ENCODE measurements at regions not wholly inside any gene's neighbourhood (a gene's known extent, or its start where the extent isn't known, plus 50 kb on each side); places are given as distances from the start of the nearest gene placed in this dataset.

DNA sequence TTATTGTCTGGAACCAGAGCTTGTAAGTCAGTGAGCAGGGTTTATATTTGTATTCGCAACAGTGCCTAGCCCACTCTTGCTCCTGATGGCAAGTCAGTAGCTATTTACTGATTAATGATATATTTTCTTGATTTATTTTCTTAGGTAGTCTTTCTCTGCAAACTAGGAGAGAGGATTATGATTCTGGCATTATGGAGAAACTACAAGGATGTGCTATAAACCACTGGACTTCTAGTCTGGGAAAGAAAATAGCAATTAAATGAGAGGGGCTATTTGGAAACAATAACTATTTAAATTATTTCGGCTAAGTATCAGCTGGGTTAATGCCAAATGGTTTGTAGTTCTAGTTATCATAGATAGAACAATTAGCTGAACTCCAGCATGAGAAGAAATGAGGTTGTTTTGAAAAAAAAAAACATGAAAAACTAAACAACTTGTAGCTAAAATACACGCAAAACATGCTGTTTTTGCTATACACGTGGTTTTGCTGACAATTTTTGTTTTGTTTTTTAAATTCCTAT, 304.9 kb upstream of the TCF21 start:
- DNase-seq: no peak
- Histone ChIP-seq H3K9ac (ENCODE audit: low read length) (no peak overlapping the region), H3K36me3 (ENCODE audit: insufficient read depth, low read length) (no peaks in the 10 kb centered on the region), H3K79me2 (ENCODE audit: low read length) (no peaks in the 10 kb centered on the region), H4K20me1 (ENCODE audit: insufficient read depth, low read depth, low read length) (no peaks in the 10 kb centered on the region), H3K27me3 (ENCODE audit: low read length) (no peaks in the 10 kb centered on the region), H3K9me3 (ENCODE audit: low read length) (no peaks in the 10 kb centered on the region), H3K27ac (ENCODE audit: low read length) (no peak overlapping the region), H3K4me1 (ENCODE audit: low read length) (no peaks in the 10 kb centered on the region), H3K4me3 (ENCODE audit: low read length) (no peak overlapping the region), H3K9me2 (replicated peaks; ENCODE audit: insufficient read depth, low read length) (no peaks in the 10 kb centered on the region), H2AFZ (ENCODE audit: low read length) (no peak overlapping the region), H3K4me2 (ENCODE audit: low read depth, low read length, poor library complexity, severe bottlenecking) (no peak overlapping the region)

DNA sequence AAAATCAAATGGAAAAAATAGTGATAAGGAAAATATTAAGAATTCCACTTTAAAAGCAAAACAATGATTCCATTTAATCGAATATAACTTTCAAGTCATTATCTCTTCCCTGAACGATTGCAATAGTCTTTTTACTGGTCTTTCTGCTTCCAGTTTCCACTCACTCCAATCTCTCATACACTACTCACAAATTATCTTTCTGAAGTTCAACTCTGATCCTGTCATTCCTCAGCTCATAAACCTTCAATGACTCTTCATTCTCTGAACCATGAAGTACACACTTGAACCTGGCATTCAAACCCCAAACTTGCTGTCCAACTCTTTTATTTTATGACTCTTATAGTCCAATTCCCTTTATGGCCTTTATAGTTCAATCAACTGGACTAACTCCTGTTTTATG, 304.1 kb upstream of the TCF21 start:
- H3K79me2 ChIP-seq (ENCODE audit: low read length): no peaks in the 10 kb centered on the region
- H3K36me3 ChIP-seq (ENCODE audit: insufficient read depth, low read length): no peaks in the 10 kb centered on the region
- DNase-seq: no peak
- no peaks in the 10 kb centered on the region for H4K20me1 ChIP-seq (ENCODE audit: insufficient read depth, low read depth, low read length)
- no peak overlapping the region for H2AFZ ChIP-seq (ENCODE audit: low read length)
- H3K9me2 ChIP-seq (replicated peaks; ENCODE audit: insufficient read depth, low read length): no peaks in the 10 kb centered on the region
- H3K27ac ChIP-seq (ENCODE audit: low read length): no peak overlapping the region
- H3K9me3 ChIP-seq (ENCODE audit: low read length): no peaks in the 10 kb centered on the region
- no peak overlapping the region for H3K4me3 ChIP-seq (ENCODE audit: low read length)
- no peak overlapping the region for H3K9ac ChIP-seq (ENCODE audit: low read length)
- H3K4me2 ChIP-seq (ENCODE audit: low read depth, low read length, poor library complexity, severe bottlenecking): no peak overlapping the region
- no peaks in the 10 kb centered on the region for H3K27me3 ChIP-seq (ENCODE audit: low read length)
- no peaks in the 10 kb centered on the region for H3K4me1 ChIP-seq (ENCODE audit: low read length)

- H3K9me2 ChIP-seq (replicated peaks; ENCODE audit: insufficient read depth, low read length): no peaks in the 10 kb centered on the region
- H3K4me2 ChIP-seq (ENCODE audit: low read depth, low read length, poor library complexity, severe bottlenecking): no peak overlapping the region
- no peak overlapping the region for H3K9ac ChIP-seq (ENCODE audit: low read length)
- H3K27me3 ChIP-seq (ENCODE audit: low read length): no peaks in the 10 kb centered on the region
- H3K9me3 ChIP-seq (ENCODE audit: low read length): no peaks in the 10 kb centered on the region
- H3K4me1 ChIP-seq (ENCODE audit: low read length): no peaks in the 10 kb centered on the region
- no peaks in the 10 kb centered on the region for H3K79me2 ChIP-seq (ENCODE audit: low read length)
- H3K27ac ChIP-seq (ENCODE audit: low read length): no peak overlapping the region
- DNase-seq: no peak
- H4K20me1 ChIP-seq (ENCODE audit: insufficient read depth, low read depth, low read length): no peaks in the 10 kb centered on the region
- H2AFZ ChIP-seq (ENCODE audit: low read length): no peak overlapping the region
- H3K36me3 ChIP-seq (ENCODE audit: insufficient read depth, low read length): no peaks in the 10 kb centered on the region
- no peak overlapping the region for H3K4me3 ChIP-seq (ENCODE audit: low read length)
These were observed 302.9 kb upstream of the TCF21 start for GRCh38 chr6:133585978-133586377.

- Histone ChIP-seq H2AFZ (ENCODE audit: low read length) (no peak overlapping the region), H3K9me2 (replicated peaks; ENCODE audit: insufficient read depth, low read length) (no peaks in the 10 kb centered on the region), H3K9me3 (ENCODE audit: low read length) (no peaks in the 10 kb centered on the region), H3K27me3 (ENCODE audit: low read length) (no peaks in the 10 kb centered on the region), H4K20me1 (ENCODE audit: insufficient read depth, low read depth, low read length) (no peaks in the 10 kb centered on the region), H3K36me3 (ENCODE audit: insufficient read depth, low read length) (no peaks in the 10 kb centered on the region), H3K9ac (ENCODE audit: low read length) (no peak overlapping the region), H3K27ac (ENCODE audit: low read length) (no peak overlapping the region), H3K4me3 (ENCODE audit: low read length) (no peak overlapping the region), H3K79me2 (ENCODE audit: low read length) (no peaks in the 10 kb centered on the region), H3K4me1 (ENCODE audit: low read length) (no peaks in the 10 kb centered on the region), H3K4me2 (ENCODE audit: low read depth, low read length, poor library complexity, severe bottlenecking) (no peak overlapping the region)
- no peak for DNase-seq
These were observed 301.3 kb upstream of the TCF21 start for GRCh38 chr6:133587546-133588160.

DNA sequence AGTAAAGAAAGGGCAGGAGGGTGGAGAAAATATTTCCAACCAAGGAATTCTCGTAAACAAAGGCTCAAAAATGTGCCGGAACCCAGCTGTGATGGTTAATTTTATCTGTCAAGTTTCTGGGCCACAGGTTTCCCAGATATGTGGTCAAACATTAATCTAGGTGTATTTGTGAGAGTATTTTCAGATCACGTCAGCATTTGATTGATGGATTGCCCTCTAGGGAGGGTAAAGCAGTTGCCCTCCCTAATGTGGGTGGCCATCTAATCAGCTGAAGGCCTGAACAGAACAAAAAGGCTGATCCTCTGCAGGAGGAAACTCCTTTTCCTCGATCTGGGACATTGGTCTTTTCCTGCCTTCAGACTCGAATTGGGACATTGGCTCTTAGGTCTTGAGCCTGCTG, 298.7 kb upstream of the TCF21 start:
- no peaks in the 10 kb centered on the region for H4K20me1 ChIP-seq (ENCODE audit: insufficient read depth, low read depth, low read length)
- H3K9ac ChIP-seq (ENCODE audit: low read length): no peak overlapping the region
- DNase-seq: no peak
- H3K27ac ChIP-seq (ENCODE audit: low read length): no peak overlapping the region
- no peaks in the 10 kb centered on the region for H3K9me3 ChIP-seq (ENCODE audit: low read length)
- H3K79me2 ChIP-seq (ENCODE audit: low read length): no peaks in the 10 kb centered on the region
- H3K4me1 ChIP-seq (ENCODE audit: low read length): no peaks in the 10 kb centered on the region
- H3K27me3 ChIP-seq (ENCODE audit: low read length): no peaks in the 10 kb centered on the region
- H3K4me2 ChIP-seq (ENCODE audit: low read depth, low read length, poor library complexity, severe bottlenecking): no peak overlapping the region
- no peaks in the 10 kb centered on the region for H3K9me2 ChIP-seq (replicated peaks; ENCODE audit: insufficient read depth, low read length)
- H3K36me3 ChIP-seq (ENCODE audit: insufficient read depth, low read length): no peaks in the 10 kb centered on the region
- H3K4me3 ChIP-seq (ENCODE audit: low read length): no peak overlapping the region
- H2AFZ ChIP-seq (ENCODE audit: low read length): no peak overlapping the region

DNA sequence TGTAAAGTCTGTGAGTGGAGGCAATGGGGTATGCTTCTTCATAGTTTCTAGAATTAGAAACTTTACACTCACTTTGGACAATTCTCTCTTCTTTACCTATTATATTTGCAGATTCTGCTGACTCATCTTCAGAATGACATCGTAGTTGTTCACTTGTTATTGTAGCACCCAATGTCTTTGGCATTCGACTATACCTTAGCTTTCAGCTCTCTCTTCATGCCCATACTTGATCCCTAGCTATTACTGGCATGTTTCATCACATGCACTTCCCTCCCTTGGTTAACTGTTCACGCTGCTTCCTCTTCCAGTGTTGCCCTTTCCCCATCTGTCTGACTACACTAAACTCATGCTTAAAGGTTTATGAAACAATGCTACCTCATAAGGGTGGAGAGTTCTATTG, 298.1 kb upstream of the TCF21 start:
- no peak overlapping the region for H3K27ac ChIP-seq (ENCODE audit: low read length)
- H3K36me3 ChIP-seq (ENCODE audit: insufficient read depth, low read length): no peaks in the 10 kb centered on the region
- H3K9me2 ChIP-seq (replicated peaks; ENCODE audit: insufficient read depth, low read length): no peaks in the 10 kb centered on the region

DNA sequence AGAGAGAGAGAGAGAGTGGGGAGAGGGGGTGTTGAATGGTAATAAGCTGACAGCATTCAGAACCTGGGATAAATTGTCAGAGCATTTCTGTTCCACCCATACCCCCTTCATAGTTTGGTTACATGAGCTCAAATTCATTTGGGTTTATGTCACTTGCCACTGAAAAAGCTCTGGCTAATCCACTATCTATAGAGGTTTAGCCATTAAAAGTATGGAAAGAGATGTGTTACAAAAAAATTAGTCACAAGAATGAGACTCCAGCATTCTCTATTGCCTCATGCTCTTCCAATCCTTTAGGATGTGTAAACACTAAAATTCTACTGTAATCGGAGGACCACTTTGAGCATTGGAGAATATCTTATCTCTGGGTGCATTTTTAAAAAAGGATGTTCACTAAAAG, 297.6 kb upstream of the TCF21 start:
- H3K27ac ChIP-seq (ENCODE audit: low read length): no peak overlapping the region
- no peak overlapping the region for H3K4me2 ChIP-seq (ENCODE audit: low read depth, low read length, poor library complexity, severe bottlenecking)
- H3K79me2 ChIP-seq (ENCODE audit: low read length): no peaks in the 10 kb centered on the region
- no peaks in the 10 kb centered on the region for H3K36me3 ChIP-seq (ENCODE audit: insufficient read depth, low read length)
- no peak overlapping the region for H3K9ac ChIP-seq (ENCODE audit: low read length)
- H3K9me3 ChIP-seq (ENCODE audit: low read length): no peaks in the 10 kb centered on the region
- H3K4me1 ChIP-seq (ENCODE audit: low read length): no peaks in the 10 kb centered on the region
- no peaks in the 10 kb centered on the region for H3K9me2 ChIP-seq (replicated peaks; ENCODE audit: insufficient read depth, low read length)
- no peak overlapping the region for H3K4me3 ChIP-seq (ENCODE audit: low read length)
- no peaks in the 10 kb centered on the region for H3K27me3 ChIP-seq (ENCODE audit: low read length)
- H4K20me1 ChIP-seq (ENCODE audit: insufficient read depth, low read depth, low read length): no peaks in the 10 kb centered on the region
- H2AFZ ChIP-seq (ENCODE audit: low read length): no peak overlapping the region
- no peak for DNase-seq

More for the DNA sequence above, 298.1 kb upstream of the TCF21 start:
- Histone ChIP-seq H3K4me1 (ENCODE audit: low read length) (no peaks in the 10 kb centered on the region), H3K4me3 (ENCODE audit: low read length) (no peak overlapping the region), H3K9me3 (ENCODE audit: low read length) (no peaks in the 10 kb centered on the region), H3K4me2 (ENCODE audit: low read depth, low read length, poor library complexity, severe bottlenecking) (no peak overlapping the region), H3K79me2 (ENCODE audit: low read length) (no peaks in the 10 kb centered on the region), H3K9ac (ENCODE audit: low read length) (no peak overlapping the region), H3K27me3 (ENCODE audit: low read length) (no peaks in the 10 kb centered on the region), H4K20me1 (ENCODE audit: insufficient read depth, low read depth, low read length) (no peaks in the 10 kb centered on the region), H2AFZ (ENCODE audit: low read length) (no peak overlapping the region)
- no peak for DNase-seq

DNA sequence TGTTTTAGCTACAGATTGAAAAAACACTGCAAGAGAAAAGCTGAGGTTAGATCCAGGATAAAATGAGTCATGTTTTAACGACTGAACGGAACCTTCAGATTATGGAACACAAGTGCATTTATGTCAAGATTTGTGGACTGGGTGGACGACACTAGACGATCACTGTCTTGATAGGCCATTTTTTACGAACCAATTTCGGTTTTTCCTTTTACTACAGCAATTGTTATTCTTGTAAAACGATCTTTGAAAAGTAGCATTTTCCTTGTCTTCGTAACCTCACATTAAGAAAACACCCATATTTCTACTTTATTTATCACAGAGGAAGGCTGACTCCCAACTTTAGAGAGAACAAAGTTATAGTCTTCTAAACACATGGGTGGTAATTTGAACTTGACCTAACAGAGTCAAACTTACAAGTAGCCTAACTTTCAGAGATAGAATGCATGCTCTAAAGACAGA, 294.2 kb upstream of the TCF21 start:
- Histone ChIP-seq H3K36me3 (ENCODE audit: insufficient read depth, low read length) (no peaks in the 10 kb centered on the region), H3K4me1 (ENCODE audit: low read length) (no peaks in the 10 kb centered on the region), H3K27ac (ENCODE audit: low read length) (no peak overlapping the region), H3K79me2 (ENCODE audit: low read length) (no peaks in the 10 kb centered on the region), H3K4me3 (ENCODE audit: low read length) (no peak overlapping the region), H3K9ac (ENCODE audit: low read length) (no peak overlapping the region), H4K20me1 (ENCODE audit: insufficient read depth, low read depth, low read length) (no peaks in the 10 kb centered on the region), H3K9me2 (replicated peaks; ENCODE audit: insufficient read depth, low read length) (no peaks in the 10 kb centered on the region), H3K27me3 (ENCODE audit: low read length) (no peaks in the 10 kb centered on the region), H2AFZ (ENCODE audit: low read length) (no peak overlapping the region), H3K9me3 (ENCODE audit: low read length) (no peaks in the 10 kb centered on the region), H3K4me2 (ENCODE audit: low read depth, low read length, poor library complexity, severe bottlenecking) (no peak overlapping the region)
- DNase-seq: no peak

Measured in Karpas-422 (cell line).